Suprapubic skin (tissue), 4 donors: ENCODE measurements at regions not wholly inside any gene's neighbourhood (a gene's known extent, or its start where the extent isn't known, plus 50 kb on each side); places are given as distances from the start of the nearest gene placed in this dataset.

Experiments
- EP300 ChIP-seq: sonication (generic); formaldehyde crosslinking; IDR thresholded peaks from one replicate; pipeline ENCODE4 v1.6.1; 2017; ENCODE audit warnings: antibody characterized with exemption
- POLR2A ChIP-seq, 2 donors: fragments of 450-650 bp; IDR thresholded peaks; one replicate each; pipeline ENCODE4 v1.6.1; 2017; ENCODE audit warnings: antibody characterized with exemption in 2 of 2, mild to moderate bottlenecking in 2 of 2, moderate library complexity in 2 of 2
- POLR2AphosphoS5 ChIP-seq, 3 donors: sonication (generic); formaldehyde crosslinking; IDR thresholded peaks; one replicate each; pipeline ENCODE4 v1.6.1; 2017; ENCODE audit warnings: antibody characterized with exemption in 3 of 3
- TF ChIP-seq, protein P1 (sequence below), 2 donors: fragments of 200-600 bp in 1 of 2; fragments of 450-650 bp in 1 of 2; sonication (generic) in 1 of 2; IDR thresholded peaks; one replicate each; pipeline ENCODE4 v1.5.1; 2016 to 2019; ENCODE audit warnings: antibody characterized with exemption in 2 of 2, mild to moderate bottlenecking in 1 of 2, moderate library complexity in 1 of 2

- TF ChIP-seq POLR2AphosphoS5 (IDR thresholded peaks at IDR 0.05) (no peak), POLR2A (IDR thresholded peaks at IDR 0.05) (no peak), EP300 (no peak)
- TF ChIP-seq, protein P1, sequence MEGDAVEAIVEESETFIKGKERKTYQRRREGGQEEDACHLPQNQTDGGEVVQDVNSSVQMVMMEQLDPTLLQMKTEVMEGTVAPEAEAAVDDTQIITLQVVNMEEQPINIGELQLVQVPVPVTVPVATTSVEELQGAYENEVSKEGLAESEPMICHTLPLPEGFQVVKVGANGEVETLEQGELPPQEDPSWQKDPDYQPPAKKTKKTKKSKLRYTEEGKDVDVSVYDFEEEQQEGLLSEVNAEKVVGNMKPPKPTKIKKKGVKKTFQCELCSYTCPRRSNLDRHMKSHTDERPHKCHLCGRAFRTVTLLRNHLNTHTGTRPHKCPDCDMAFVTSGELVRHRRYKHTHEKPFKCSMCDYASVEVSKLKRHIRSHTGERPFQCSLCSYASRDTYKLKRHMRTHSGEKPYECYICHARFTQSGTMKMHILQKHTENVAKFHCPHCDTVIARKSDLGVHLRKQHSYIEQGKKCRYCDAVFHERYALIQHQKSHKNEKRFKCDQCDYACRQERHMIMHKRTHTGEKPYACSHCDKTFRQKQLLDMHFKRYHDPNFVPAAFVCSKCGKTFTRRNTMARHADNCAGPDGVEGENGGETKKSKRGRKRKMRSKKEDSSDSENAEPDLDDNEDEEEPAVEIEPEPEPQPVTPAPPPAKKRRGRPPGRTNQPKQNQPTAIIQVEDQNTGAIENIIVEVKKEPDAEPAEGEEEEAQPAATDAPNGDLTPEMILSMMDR (IDR thresholded peaks at IDR 0.05): no peak
Observed at GRCh38 chr21:38082936-38083485, 166.8 kb upstream of the KCNJ6 start.
